HepG2 (cell line): ENCODE measurements at regions not wholly inside any gene's neighbourhood (a gene's known extent, or its start where the extent isn't known, plus 50 kb on each side); places are given as distances from the start of the nearest gene placed in this dataset.

ENCODE experiments used
- CREB1 ChIP-seq, 2 experiments: fragments of 450-650 bp in 1 of 2; IDR thresholded peaks; 2 replicates each; pipeline ENCODE4 v1.6.1; 2016 to 2017; ENCODE audit warnings: control low read depth in 1 of 2, mild to moderate bottlenecking in 1 of 2, missing compliant biosample characterization in 1 of 2, missing genetic modification characterization in 1 of 2
- NR1H2 ChIP-seq: sonication (generic); formaldehyde crosslinking; IDR thresholded peaks from 2 replicates; pipeline ENCODE4 v1.8.1; 2022; ENCODE audit warnings: low read depth, missing genetic modification reagents, borderline replicate concordance
- RBAK ChIP-seq: sonication (generic); formaldehyde crosslinking; IDR thresholded peaks from 2 replicates; pipeline ENCODE4 v1.5.1; 2020; ENCODE audit warnings: mild to moderate bottlenecking, missing genetic modification reagents
- TFE3 ChIP-seq: IDR thresholded peaks from 2 replicates; pipeline ENCODE4 v1.6.1; 2016
- ZNF160 ChIP-seq: sonication (generic); formaldehyde crosslinking; IDR thresholded peaks from 2 replicates; pipeline ENCODE4 v1.8.0; 2022; ENCODE audit warnings: mild to moderate bottlenecking, inconsistent platforms, missing genetic modification reagents
- ZSCAN20 ChIP-seq: sonication (generic); formaldehyde crosslinking; IDR thresholded peaks from 2 replicates; pipeline ENCODE4 v1.4.0; 2020; ENCODE audit warnings: missing genetic modification reagents, mild to moderate bottlenecking, borderline replicate concordance
- TF ChIP-seq, protein P1 (sequence below): sonication (generic); formaldehyde crosslinking; IDR thresholded peaks from 2 replicates; pipeline ENCODE4 v1.4.0; 2020; ENCODE audit warnings: missing genetic modification reagents, mild to moderate bottlenecking, borderline replicate concordance
- TF ChIP-seq, protein P2 (sequence below): sonication (generic); formaldehyde crosslinking; conservative IDR thresholded peaks from 2 replicates; pipeline ENCODE4 v1.4.0; 2020; ENCODE audit warnings: missing genetic modification reagents

GRCh38 chr18:39190508-39190907, 1624.9 kb upstream of the CELF4 start:
- TF ChIP-seq, protein P1, sequence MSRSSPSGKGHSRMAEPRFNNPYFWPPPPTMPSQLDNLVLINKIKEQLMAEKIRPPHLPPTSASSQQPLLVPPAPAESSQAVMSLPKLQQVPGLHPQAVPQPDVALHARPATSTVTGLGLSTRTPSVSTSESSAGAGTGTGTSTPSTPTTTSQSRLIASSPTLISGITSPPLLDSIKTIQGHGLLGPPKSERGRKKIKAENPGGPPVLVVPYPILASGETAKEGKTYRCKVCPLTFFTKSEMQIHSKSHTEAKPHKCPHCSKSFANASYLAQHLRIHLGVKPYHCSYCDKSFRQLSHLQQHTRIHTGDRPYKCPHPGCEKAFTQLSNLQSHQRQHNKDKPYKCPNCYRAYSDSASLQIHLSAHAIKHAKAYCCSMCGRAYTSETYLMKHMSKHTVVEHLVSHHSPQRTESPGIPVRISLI (CRISPR knock-in tag) = no peak
- TF ChIP-seq ZNF160 (CRISPR knock-in tag) = no peak
- TF ChIP-seq TFE3 (CRISPR knock-in tag) = no peak
- TF ChIP-seq NR1H2 (CRISPR knock-in tag) = no peak
- TF ChIP-seq RBAK (CRISPR knock-in tag) = no peak
- TF ChIP-seq, protein P2, sequence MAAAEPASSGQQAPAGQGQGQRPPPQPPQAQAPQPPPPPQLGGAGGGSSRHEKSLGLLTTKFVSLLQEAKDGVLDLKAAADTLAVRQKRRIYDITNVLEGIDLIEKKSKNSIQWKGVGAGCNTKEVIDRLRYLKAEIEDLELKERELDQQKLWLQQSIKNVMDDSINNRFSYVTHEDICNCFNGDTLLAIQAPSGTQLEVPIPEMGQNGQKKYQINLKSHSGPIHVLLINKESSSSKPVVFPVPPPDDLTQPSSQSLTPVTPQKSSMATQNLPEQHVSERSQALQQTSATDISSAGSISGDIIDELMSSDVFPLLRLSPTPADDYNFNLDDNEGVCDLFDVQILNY (CRISPR knock-in tag) = no peak
- TF ChIP-seq ZSCAN20 (CRISPR knock-in tag) = no peak
- no peak for TF ChIP-seq CREB1 (IDR thresholded peaks at IDR 0.05)
- no peak for TF ChIP-seq CREB1 (CRISPR knock-in tag; IDR thresholded peaks at IDR 0.05)
